PC-9 (cell line): ENCODE measurements at regions not wholly inside any gene's neighbourhood (a gene's known extent, or its start where the extent isn't known, plus 50 kb on each side); places are given as distances from the start of the nearest gene placed in this dataset.

Experiments used
- BruUV-seq: library from RNA; stranded (reverse); fragments of 400-500 nt; replicated peaks from 2 replicates; lab custom pipeline; 2021; lab: Mats Ljungman, UMichigan
- CTCF ChIA-PET: fragments of 300-600 bp; sonication (Branson Sonifier 250); formaldehyde crosslinking; loops from one replicate; lab custom pipeline; 2022; ENCODE audit warnings: antibody characterized with exemption; lab: Charles Lee
- POLR2A ChIA-PET: fragments of 300-600 bp; sonication (Branson Sonifier 250); formaldehyde crosslinking; loops from one replicate; lab custom pipeline; 2022; ENCODE audit warnings: antibody characterized with exemption; ENCODE audit not compliant: unreplicated experiment; lab: Charles Lee
- DNase-seq, 2 experiments: peaks; one replicate each; pipeline versions ENCODE4 v3.0.0 to v3.0.0-alpha.2; 2015 to 2022; ENCODE audit warnings: mixed read lengths in 1 of 2
- H2AFZ ChIP-seq: fragments of 200-600 bp; sonication (generic); 2 replicates; pipeline ENCODE4 v1.8.1; 2017; ENCODE audit warnings: antibody characterized with exemption
- H3F3A ChIP-seq: fragments of 200-600 bp; sonication (generic); 2 replicates; pipeline ENCODE4 v1.8.1; 2017; ENCODE audit warnings: antibody characterized with exemption, mild to moderate bottlenecking, low read depth; ENCODE audit not compliant: insufficient read depth
- H3K27ac ChIP-seq: fragments of 200-600 bp; sonication (generic); 2 replicates; pipeline ENCODE4 v1.6.1; 2016; ENCODE audit warnings: mixed run types
- H3K27me3 ChIP-seq: fragments of 200-600 bp; sonication (generic); 2 replicates; pipeline ENCODE4 v1.6.1; 2016; ENCODE audit warnings: low read depth, mixed run types; ENCODE audit not compliant: insufficient read depth
- H3K36me3 ChIP-seq: fragments of 200-600 bp; sonication (generic); 2 replicates; pipeline ENCODE4 v1.6.1; 2016; ENCODE audit warnings: low read depth, mixed run types
- H3K4me1 ChIP-seq: fragments of 200-600 bp; sonication (generic); replicated peaks from 2 replicates; pipeline ENCODE4 v1.6.1; 2016; ENCODE audit warnings: mixed run types; ENCODE audit not compliant: insufficient read depth
- H3K4me2 ChIP-seq: fragments of 200-600 bp; sonication (generic); 2 replicates; pipeline ENCODE4 v1.6.1; 2017; ENCODE audit warnings: mixed run types
- H3K4me3 ChIP-seq: fragments of 200-600 bp; sonication (generic); 2 replicates; pipeline ENCODE4 v1.6.1; 2016; ENCODE audit warnings: mixed run types
- H3K79me2 ChIP-seq: fragments of 200-600 bp; sonication (generic); 2 replicates; pipeline ENCODE4 v1.6.1; 2017; ENCODE audit warnings: low read depth, mixed run types
- H3K9me2 ChIP-seq: fragments of 200-600 bp; sonication (generic); 2 replicates; pipeline ENCODE4 v1.8.1; 2017; ENCODE audit warnings: mild to moderate bottlenecking; ENCODE audit not compliant: insufficient read depth
- H3K9me3 ChIP-seq: fragments of 200-600 bp; sonication (generic); 2 replicates; pipeline ENCODE4 v1.8.1; 2016; ENCODE audit warnings: low read depth; ENCODE audit not compliant: insufficient read depth
- H4K20me1 ChIP-seq: fragments of 200-600 bp; sonication (generic); 2 replicates; pipeline ENCODE4 v1.8.1; 2017; ENCODE audit not compliant: insufficient read depth
- EZH2 ChIP-seq: fragments of 200-600 bp; sonication (generic); IDR thresholded peaks from 2 replicates; pipeline ENCODE4 v1.8.0; 2017; ENCODE audit warnings: antibody characterized with exemption, low read depth
- intact Hi-C: fragments of 100-400 bp; cut with micrococcal nuclease; formaldehyde crosslinking; loops from one replicate; pipeline ENCODE4 v1.10.0; 2022; ENCODE audit not compliant: unreplicated experiment
- TF ChIP-seq, protein P1 (sequence below): fragments of 200-600 bp; sonication (generic); conservative IDR thresholded peaks from 2 replicates; pipeline ENCODE4 v1.6.1; 2017; ENCODE audit warnings: mixed run types, antibody characterized with exemption, mild to moderate bottlenecking, moderate library complexity

DNA sequence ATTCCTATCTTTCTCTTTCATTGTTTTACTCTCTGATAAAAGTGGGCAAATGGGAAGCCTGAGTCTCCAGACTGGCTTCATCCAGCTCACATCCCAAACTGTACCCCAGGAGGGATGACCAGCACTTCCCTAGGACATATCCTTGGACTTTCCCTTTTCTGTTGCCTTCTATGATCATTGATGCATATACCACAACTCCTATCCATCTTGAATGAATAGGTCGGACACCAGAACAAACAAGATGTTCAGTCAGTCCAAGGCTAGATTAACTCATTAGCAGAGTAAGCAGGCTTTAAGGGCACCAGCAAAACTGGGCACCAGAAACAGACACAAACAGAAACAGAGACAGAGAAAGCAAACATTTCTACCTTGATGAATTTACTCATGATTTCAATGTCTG is 159.1 kb upstream of the RGMB start:
- H3K27me3 ChIP-seq = no peaks in the 10 kb centered on the region
- ChIA-PET CTCF (no interaction called here), POLR2A (interaction anchor here (0.5 kb wide), 1 partner anchor 206 kb away, joined by 4 read pairs; no protein-coding TSS in a partner anchor)
- TF ChIP-seq, protein P1, sequence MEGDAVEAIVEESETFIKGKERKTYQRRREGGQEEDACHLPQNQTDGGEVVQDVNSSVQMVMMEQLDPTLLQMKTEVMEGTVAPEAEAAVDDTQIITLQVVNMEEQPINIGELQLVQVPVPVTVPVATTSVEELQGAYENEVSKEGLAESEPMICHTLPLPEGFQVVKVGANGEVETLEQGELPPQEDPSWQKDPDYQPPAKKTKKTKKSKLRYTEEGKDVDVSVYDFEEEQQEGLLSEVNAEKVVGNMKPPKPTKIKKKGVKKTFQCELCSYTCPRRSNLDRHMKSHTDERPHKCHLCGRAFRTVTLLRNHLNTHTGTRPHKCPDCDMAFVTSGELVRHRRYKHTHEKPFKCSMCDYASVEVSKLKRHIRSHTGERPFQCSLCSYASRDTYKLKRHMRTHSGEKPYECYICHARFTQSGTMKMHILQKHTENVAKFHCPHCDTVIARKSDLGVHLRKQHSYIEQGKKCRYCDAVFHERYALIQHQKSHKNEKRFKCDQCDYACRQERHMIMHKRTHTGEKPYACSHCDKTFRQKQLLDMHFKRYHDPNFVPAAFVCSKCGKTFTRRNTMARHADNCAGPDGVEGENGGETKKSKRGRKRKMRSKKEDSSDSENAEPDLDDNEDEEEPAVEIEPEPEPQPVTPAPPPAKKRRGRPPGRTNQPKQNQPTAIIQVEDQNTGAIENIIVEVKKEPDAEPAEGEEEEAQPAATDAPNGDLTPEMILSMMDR = no peak
- TF ChIP-seq EZH2 = no peak
- intact Hi-C loops = no loop called here
- no peak overlapping the region for H3K27ac ChIP-seq
- no peaks in the 10 kb centered on the region for H3K4me1 ChIP-seq
- no peaks in the 10 kb centered on the region for H3K79me2 ChIP-seq
- H3K9me3 ChIP-seq = no peaks in the 10 kb centered on the region
- no peak overlapping the region for H3K4me3 ChIP-seq
- no peaks in the 10 kb centered on the region for H4K20me1 ChIP-seq
- H3K36me3 ChIP-seq = no peaks in the 10 kb centered on the region
- H3K4me2 ChIP-seq = no peak overlapping the region
- H3F3A ChIP-seq = no peaks in the 10 kb centered on the region
- no peak for DNase-seq
- no peak overlapping the region for H2AFZ ChIP-seq
- H3K9me2 ChIP-seq = no peaks in the 10 kb centered on the region
- no TSS peak for BruUV-seq

DNA sequence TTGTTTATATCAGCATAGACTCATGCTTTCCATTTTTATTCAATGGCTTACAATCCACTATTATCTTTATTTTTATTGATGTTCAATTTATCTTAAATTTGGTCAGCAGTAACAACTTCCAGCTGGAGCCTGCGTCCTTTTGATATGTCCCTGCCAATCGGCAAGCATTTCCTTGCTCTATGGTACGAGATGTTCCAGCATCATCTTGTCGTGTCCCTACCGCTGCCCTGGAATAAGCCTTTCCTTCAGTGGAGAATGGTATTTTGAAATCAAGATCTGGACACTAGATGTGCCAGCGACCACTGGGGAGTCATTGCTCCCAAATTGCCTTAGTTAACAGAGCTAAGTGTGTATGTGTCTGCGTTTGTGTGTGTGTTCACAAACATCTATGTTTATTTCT is 151.6 kb upstream of the RGMB start:
- Histone ChIP-seq H3K4me3 (no peak overlapping the region), H3K4me1 (no peaks in the 10 kb centered on the region), H3F3A (no peaks in the 10 kb centered on the region), H3K36me3 (no peaks in the 10 kb centered on the region), H3K9me2 (no peaks in the 10 kb centered on the region), H3K79me2 (no peaks in the 10 kb centered on the region), H3K27me3 (no peaks in the 10 kb centered on the region), H4K20me1 (no peaks in the 10 kb centered on the region), H2AFZ (no peak overlapping the region), H3K27ac (no peak overlapping the region), H3K4me2 (no peak overlapping the region), H3K9me3 (no peaks in the 10 kb centered on the region)
- BruUV-seq = no TSS peak
- intact Hi-C loops = no loop called here
- DNase-seq = no peak
- ChIA-PET CTCF (no interaction called here), POLR2A (no interaction called here)
- no peak for TF ChIP-seq EZH2
- TF ChIP-seq, protein P1 = no peak

DNA sequence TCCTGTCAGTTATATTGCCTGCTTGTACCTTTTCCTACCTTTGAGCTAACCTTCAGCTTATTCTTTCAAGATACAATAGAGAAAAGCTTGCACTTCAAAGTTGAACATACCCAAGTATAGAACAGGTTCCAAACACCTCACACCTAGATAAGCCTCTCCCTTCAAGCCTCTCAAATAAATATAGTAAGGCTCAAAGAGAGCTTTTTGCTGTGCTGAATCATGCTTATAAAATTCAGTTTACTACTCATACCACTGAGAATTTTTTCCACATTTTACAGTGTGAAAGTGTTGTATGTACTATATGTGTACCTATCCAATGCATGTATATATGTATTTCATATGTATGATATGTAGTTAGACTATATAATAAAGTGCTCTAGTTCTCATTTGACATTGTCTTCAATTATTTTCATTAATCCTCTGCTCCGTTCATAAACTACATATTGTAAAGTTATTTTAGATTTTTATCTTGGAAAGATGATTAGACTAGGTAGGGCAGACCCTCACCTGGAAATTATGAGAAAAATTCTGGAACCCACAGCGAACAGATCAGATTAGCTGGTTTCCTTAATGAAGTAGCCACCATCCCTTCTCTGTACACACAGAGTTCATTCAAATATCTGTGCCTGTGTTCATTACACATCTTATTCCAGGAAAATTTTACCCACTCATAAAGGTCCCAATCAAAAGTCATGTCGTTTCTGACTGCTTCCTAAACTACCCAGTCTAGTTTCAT is 149.2 kb upstream of the RGMB start:
- Histone ChIP-seq H3K79me2 (no peaks in the 10 kb centered on the region), H3K4me1 (no peaks in the 10 kb centered on the region), H3K9me3 (no peaks in the 10 kb centered on the region), H3K4me2 (no peak overlapping the region), H3K9me2 (no peaks in the 10 kb centered on the region), H3K4me3 (no peak overlapping the region), H3K27me3 (no peaks in the 10 kb centered on the region), H3K36me3 (no peaks in the 10 kb centered on the region), H4K20me1 (no peaks in the 10 kb centered on the region), H2AFZ (peak overlapping the region; percentile 35; the same call in 1 of the 2 replicates), H3F3A (no peaks in the 10 kb centered on the region), H3K27ac (no peak overlapping the region)
- CTCF ChIA-PET = no interaction called here
- no peak for DNase-seq
- no TSS peak for BruUV-seq
- POLR2A ChIA-PET = no interaction called here
- TF ChIP-seq EZH2 = no peak
- TF ChIP-seq, protein P1 = no peak
- intact Hi-C loops = no loop called here
